CD4-positive, alpha-beta T cell treated with Interleukin-6 at 100 ng/mL for 8 hours (primary cell): ENCODE measurements at regions not wholly inside any gene's neighbourhood (a gene's known extent, or its start where the extent isn't known, plus 50 kb on each side); places are given as distances from the start of the nearest gene placed in this dataset.
A peak's percentile ranks its signal among the peaks of the same experiment; 100 is the strongest.

Experiments
- DNase-seq: peaks from one replicate; pipeline ENCODE4 v3.0.0-alpha.2; 2020; ENCODE audit warnings: mixed read lengths, low spot score

DNA sequence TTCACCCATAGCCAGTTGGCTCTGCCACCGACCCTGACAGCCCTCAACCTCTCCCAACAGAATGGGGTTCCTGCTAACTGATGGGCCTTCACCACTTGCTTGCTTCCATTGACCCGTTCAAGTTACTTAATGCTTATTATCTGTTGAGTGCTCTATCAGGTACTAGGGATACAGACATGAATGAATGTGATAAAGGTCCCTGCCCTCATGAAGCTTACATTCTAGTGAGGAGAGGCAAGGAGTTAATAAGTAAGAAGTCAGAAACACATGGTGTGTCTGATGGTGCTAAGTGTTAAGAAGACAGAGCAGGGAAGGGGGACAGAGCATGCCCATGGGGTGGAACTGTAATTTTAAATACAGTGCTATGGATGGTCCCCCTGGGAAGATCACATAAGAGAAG, 107.5 kb upstream of the JUN start:
- DNase-seq, result no peak

DNA sequence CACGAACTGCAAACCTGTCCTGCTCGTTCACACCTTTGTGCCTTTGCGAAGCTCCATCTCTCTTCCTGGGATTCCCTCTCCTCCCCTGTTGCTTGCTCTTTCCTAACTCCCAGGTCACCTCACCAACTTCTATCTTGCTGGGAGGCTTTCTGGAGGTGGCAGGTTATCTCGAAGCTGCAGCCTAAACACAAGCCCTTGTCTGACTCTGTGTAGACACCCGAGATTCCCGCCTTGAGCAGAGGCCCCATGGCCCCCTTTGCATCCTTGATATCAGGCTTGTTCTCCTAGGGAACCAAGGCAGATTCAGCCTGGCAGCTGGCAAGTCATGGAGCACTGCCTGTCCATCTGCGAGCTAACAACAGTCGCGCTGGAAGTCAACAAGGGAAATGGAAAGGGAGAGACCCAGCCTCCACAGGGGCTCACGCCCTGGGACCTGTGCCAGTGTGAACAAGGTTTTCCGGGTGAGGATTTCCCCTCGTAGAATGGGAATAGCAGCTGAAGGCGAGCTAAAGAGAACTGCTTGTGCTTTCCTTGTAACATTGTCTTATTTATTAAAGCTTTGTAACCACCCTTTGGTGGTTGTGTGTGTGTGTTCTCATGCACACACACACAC, 109.5 kb upstream of the JUN start:
- DNase-seq, result no peak

DNA sequence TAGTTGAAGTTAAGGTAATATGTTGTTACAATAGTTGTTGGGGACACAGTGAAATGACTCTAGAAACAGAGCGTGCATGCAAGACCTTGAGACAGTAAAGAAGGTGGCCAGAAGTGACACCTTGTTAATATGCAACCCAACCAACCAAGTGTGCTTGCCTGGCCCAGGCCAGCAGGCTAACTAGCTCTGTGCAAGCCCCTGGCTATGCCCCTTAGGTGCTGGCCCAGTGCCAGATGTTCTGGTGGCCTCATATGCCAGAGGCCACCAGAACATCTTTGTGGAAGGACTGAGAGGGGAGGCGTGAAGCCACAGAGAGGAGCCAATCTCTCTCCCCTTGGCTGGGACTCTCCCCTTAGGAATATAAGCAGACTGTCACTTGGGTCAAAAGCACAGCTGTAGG, 111.2 kb upstream of the JUN start:
- DNase-seq, result no peak

DNA sequence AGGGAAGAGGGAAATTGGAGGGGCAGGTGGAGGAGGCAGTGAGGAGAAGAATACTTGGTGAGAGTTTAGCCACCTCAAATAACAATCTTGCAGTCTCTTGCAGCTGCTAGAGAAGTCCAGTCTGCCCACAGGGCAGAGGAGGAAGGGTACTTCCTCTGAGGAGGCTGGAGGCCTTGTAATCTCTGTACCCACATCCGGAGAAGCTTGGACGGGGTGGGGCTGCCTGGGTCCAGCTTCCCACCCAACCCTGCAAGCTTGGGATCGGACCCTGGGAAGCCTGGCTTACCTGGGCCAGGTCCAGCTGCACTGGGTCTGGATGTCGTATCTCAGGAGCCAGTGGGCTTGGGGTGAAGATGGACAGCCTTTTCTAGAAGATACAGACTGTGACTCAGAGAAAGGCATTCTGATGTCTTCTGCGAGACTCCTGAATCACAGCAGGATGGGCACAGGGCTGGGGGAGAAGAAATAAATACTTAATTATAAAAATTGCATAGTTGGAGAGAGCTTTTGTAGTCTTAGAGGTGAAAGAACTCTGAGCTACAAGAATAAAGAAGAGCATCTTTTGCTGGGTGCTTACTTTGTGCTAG, 111.8 kb upstream of the JUN start:
- DNase-seq, result no peak

DNA sequence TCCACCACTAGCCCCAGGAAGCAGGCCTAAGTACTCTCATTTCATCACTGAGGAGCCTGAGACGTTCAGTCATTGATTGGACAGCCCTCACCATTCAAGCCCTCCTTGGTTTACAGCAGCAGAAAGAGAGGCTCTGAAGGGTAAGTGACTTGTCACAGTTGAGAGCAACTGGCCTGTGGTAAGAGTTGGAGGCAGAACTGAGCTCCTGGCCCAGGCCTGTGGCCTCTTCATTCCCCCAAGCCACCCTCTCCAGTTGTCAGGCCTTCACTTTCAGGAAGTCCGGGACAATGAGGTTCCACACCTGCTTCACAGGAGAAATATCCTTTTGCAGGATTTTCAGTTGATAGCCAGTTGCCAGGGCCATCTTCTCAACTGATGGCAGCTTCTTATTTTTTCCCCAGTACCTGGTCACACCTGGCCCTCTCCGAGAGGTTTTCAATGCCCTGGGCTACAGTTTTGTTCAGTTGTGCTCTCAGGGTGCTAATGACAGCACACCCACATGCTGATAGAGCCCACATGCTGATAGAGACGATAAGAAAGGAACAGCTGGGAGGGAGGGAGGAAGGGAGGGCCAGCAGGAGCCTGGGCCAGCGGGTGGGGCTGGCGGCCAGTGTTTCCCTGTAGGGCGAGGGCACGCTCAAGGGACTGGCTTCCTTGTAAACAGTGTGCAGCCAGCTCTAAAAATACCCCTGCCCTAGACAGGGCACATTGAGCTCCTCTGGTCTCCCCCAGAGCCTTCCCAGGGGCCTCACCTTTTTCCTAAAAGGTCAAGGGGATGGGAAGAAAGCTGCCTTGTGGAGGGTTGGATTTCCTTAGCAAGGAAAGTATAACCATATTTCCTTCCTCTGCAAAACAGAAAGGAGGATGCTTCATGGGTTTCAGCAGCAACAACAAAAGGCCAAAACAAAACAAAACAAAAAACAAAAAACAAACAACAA, 112.7 kb upstream of the JUN start:
- DNase-seq, result no peak

DNA sequence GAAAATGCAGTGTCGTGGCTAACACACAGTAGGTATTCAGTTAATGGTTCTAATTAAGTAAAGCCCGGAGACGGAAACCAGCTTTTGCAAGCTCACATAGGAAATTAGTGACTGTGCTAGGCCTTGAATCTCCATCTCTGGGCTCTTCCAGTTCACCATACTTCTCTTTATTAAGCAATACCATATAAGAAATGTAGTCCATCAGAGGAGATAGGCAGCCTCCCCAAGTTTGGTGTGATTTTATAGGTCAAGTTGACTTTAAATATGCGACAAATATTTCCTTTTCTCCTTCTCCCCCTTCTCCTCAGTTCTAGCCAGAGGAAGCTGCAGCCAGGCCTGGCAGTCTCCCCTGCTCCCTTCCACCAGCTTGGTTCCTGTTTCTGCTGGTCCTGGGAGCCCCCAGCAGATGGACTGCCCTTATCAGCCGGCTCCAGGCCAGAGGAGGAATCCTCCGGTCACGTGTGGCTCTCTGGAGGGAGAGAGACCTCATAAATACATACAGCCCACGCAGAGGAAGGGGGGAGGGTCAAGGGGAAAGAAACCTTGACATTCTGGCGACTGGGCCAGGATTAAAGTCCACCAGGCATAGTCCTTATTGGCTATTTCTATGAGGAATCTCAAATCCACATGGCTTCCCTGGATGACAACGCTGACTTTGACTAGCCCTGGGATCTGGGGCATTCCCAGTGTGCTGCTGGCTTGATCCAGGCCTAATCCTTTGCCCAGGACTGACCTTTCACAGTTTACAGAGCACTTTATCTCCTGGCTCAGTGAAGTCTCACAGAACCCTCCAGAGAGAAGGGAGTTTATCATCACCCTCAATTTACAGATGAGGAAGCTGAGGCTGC, 115.1 kb upstream of the JUN start:
- DNase-seq, result no peak

DNA sequence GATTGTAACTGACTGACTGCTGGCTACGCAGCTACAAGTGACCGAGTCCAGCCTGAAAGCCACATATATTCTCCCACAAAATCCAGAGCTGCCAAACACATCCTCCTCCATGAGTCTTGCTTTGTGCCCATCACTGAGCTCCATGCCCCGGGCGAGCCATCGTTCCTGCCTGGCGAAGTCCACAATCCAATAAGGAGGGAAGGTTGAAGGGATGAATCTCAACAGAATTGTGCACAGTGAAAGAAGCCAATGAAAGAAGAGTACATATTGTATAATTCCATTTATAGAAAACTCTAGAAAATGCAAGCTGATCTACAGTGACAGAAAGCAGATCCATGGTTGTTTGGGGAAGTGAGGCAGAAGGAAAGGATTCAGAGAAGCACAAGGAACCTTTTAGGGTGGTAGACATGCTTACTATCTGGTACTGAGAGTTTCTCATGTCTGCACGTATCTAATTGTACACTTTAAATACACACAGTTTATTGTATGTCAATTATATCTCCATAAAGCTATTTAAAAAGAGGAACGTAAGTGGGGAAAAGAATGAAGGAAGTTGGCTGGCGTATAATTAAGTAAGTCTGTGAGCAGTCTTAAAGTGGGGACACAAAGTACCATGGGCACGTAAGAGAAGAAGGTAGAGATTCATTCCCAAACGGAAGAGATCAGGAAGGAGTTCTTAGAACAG, 115.9 kb upstream of the JUN start:
- no peak for DNase-seq

DNA sequence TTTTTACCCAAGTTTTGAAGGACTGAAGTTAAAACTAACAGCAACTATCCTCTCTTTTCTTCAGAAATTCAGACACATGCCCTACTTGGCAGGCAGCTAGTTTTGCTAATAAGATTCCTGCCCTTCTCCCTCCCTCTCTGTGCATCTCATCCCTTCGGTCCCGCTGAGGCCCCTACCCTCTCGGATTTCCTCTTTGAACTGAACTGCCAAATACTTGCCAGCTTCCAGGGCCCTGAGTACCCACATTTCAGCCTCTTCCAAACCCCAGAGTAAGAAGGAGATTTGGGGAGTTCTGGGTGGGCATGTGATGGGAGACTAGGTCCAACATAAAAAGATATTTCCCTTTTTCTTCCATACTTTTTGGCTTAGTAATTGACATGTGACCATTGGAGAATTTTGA, 116.5 kb upstream of the JUN start:
- DNase-seq, result no peak

DNA sequence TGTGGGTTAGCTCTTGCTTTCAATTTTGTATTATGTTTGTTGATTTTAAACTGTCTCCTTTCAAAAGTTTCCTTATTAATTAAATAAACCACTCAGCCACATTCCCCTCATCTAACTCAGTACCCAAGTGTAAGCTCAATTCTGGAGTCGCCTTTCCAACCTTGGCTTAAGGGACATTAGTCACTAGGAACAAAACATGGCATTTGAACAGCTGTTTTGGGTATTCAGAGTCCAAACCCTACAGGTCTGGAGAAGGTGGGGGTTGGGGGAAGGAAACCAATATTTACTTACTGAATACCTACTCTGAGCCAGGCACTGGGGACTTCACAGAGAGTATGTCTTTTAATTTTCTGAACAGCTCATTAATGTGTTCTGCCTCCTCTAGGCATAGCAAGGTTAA, 117.2 kb upstream of the JUN start:
- DNase-seq, result no peak

DNA sequence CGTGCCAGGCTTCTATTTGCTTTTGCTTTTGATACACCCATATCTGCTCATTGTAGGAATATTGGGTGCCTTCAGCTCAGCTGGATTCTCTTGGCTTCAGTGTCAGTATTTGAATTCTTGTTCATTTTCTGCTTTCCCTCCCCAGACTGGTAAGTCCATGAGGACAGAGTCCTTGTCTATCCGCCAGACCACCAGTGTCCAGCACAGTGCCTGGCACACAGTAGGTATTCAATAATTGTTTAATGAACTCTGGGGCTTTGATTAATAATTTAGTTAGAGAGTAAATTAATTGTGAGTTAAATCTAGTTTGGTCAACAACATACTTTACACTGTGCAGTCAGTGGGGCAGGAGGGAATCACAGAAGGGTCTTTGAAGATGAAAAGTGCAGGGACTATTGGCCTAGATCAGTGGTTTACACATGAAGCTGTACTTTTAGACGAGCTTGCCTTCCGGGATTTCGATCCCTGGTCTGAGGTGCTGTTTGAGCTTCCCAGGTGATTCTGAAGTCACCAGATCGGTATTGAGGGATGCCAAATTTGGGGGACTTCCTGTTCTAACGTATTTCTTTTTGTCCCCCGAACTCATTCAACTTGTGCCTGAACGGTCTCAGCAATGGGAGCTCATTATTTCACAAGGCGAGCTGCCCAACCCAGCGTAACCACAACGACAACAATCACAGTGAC, 119.1 kb upstream of the JUN start:
- no peak for DNase-seq

DNA sequence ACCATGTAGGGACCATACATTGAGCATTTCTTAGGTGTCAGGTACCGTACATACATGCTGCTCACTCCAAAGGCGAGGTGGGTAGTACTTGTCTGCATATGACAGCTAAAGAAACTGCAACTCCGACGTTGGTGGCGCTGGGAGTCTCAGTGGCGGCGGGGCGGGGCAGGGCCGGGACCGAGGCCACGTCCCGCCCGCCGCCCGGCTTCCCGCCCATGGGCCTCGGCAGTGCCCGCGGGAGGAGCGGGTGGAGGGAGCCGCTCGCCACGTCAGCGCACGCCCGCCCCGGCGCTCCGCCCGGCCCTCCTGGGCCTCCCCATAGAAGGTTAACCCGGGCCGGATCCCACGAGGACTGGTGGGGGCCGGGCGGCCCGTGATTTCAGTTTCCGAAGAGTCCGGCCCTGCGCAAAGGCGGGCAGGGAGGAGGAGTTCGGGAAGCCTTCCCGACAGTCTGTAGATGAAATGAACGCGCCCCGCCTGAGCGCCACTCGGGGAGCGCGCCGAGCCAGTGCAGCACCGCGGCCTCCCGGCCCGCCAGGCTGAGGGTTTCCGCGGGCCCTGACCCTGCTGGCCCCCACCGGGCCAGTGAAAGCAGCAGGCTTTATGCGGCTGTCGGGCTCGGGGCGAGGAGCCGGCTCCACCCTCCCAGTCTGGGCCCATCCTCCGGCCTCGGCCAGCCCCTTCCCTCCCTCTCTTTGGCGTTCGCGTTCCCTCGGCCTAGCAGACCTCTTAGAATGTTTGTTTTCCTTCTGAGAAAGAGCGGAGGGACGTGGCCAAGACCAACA, 119.9 kb upstream of the JUN start:
- peak; percentile 64 for DNase-seq

DNA sequence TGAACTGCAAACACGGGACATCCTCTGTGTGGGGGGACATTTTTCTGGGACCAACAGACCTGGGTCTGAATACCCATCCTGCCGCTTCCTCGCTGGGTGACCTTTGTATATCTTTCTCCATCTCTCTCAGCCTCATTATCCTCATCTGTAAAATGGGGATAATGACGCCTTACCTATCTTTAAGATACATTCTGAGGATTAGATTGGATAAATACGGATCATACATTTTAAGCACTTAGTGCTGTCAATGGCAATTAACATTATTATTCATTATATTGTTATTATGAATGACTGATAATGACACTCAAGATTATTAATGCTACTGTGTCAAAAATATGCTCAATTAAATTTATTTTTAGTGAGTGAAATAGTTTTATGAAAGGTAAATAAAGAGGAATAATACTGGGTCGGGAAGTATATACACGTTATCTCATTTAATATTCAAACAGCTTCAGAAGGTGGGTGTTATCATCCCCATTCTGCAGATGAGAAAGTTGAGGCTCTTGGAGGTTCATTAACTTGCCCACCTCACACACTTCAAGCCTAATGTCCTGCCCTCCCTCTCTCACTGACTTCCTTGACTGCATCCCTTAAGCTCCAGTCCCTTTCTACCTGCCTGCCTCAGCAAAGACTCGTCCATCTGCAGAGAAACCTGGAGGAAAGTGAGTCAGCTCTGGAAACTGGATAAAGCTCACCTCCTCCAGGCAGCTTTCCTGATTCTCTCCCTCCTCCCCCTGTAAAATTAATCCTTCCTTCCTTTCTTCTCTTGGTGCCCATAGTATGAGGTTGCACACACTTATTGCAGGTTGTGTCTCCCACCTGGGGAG, 120.7 kb upstream of the JUN start:
- DNase-seq, result no peak

DNA sequence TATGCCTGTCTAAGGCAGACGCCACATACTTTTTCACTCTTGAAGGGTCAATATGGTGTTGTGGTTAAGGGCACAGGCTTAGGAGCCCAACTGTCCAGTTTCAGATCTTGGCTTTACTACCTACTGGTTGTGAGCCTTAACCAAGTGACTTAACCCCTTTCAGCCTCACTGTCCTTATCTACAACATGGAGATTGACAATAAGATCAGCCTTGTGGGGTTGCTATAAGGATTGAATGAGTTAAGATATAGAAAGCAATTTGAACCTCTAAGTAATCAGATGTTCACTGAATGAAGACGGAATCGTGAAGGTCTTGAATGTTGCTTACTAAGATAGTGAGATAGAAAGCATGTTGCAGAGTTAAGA, 121.3 kb upstream of the JUN start:
- DNase-seq, result no peak

DNA sequence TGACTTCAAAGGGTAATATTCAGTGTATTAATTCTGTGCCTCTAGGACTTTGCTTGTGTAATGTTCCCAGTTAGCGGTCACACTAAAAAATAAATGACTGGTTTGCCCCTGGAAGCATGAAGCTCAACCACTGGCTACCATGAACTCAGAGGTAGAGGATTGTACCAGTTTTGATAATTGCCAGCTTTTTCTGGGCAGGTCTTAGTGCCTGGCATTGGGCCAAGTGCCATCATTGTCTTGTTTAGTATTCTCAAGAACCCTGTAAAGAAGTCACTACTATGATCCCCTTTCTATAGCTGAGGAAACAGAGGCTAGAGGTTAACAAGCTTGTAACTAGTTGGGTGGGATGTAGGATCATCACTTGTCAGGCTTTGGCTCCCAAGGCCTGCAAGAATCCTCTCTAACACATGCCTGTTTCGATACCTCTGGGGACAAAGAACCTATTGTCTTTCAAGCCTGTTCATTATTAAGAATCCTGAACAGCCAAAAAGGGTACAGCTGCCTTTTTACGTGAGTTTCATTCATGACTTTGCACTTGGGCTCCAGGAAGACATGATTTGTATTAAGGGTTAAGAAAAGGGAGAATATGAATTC, 121.9 kb upstream of the JUN start:
- DNase-seq, result no peak

DNA sequence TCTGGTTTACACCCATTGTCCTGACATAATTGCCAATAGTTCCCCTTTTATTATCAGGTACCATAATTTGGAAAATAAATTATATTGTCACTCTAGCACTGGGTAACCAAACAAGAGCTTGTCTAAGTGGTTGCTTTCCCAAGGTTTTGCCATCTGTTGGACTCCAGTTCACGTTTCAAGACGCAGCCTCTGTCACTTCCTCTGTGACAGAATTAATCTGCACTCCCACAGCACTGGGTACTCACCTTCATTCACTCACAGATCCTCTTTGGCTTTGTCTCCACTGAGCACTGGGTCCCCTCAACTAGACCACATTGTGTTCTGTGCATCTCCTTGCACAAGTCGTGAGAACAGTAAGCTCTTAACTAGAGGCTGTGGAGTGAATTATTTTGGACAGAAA, 123.6 kb upstream of the JUN start:
- no peak for DNase-seq

DNA sequence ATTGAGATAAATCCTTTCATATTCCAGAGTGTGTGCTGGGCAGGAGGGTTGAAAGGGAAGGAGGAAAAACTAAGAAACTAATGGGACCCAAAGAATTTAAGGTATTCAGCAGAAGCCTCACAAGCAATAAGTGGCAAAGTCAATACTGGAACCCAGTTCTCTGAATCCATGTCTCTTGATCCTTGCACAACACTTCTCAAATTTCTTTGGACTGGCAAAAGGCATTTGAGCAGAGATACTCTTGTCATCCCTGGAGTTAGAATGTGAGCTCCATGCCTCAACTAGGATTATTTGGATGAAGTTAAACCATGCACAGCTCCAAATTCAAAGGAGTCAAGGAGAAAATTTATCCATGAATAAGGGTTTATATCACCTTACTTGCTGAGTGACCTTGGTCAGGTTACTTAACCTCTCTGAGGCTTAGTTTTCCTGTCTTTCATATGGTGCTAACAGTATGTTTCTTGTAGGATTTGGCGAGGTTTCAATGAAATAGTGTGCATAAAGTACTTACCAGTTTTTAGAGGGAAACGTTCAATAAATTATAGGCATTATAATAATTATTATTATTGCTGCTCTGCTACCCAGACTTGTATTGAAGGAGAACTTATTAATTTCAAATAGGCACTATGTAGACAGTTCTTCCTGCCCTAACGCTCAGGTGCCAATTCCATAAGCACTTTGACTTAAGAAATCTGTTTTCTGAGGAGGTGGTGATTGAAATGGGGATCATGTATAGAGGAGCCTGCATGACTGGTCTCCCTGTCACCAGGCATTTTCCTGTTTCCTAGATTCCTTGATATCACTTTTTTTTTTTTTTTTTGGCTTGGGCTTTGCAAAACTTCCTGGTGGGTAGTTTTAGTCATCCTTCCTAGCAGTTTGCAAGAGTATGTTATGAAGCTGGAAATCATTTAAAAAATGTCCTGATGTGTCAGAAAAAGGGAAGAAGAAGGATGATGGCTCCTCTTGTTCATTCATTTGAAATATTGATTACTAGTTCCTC, 125.0 kb upstream of the JUN start:
- DNase-seq, result no peak

DNA sequence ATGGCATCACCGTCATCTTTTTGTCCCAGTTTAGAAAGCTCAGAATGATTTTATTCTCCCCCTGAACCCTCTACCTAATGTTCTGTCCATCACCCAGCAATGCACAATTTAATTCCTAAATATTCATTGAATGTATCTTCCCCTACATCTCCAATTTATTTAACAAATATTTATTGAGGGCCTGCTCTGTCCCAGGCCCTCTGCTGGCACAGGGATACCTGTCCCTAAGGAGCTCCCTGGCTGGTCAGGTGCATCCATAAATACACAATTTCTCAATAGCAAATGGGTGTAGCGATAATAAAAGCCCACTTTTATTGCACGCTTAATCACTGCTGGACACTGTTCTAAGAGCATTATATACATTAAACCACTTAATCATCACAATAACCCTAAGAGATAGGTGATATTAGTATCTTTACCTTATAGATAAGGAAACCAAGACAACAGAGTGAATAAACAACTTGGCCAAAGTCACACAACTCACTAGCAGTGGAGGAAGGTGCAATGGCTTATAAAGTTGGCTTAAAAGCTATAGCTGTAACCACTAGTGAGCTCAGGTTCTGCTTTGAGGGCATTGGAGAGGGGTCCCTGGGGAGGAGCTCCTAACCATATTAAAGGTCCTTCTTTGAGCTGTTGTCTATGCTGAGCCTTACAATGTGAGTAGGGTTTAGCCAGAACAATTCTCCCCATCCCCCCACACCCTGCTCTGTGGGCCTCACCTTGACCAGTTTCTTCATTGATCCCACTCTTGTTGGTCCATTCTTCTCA, 126.3 kb upstream of the JUN start:
- no peak for DNase-seq
